K562 (cell line): ENCODE measurements at regions not wholly inside any gene's neighbourhood (a gene's known extent, or its start where the extent isn't known, plus 50 kb on each side); places are given as distances from the start of the nearest gene placed in this dataset.

ENCODE experiments used
- CBX3 ChIP-seq, 2 experiments: IDR thresholded peaks; 1 replicate in 1 of 2; 2 replicates in 1 of 2; pipeline ENCODE4 v1.6.1; 2012; ENCODE audit warnings: inconsistent platforms in 2 of 2, low read length in 2 of 2, borderline replicate concordance in 1 of 2, control low read depth in 1 of 2
- IRF2 ChIP-seq: sonication (generic); formaldehyde crosslinking; IDR thresholded peaks from 2 replicates; pipeline ENCODE4 v1.8.1; 2022; ENCODE audit warnings: mild to moderate bottlenecking, missing genetic modification reagents
- MYC ChIP-seq, 2 experiments: fragments of 250-450 bp in 1 of 2; sonication (Bioruptor Pico) in 1 of 2; IDR thresholded peaks; 2 replicates each; pipeline versions ENCODE4 v1.5.1 to v1.6.1; 2012 to 2021; ENCODE audit warnings: low read depth in 2 of 2, borderline replicate concordance in 1 of 2, improper control_type of control experiment in 1 of 2, low read length in 1 of 2, mild to moderate bottlenecking in 1 of 2, moderate library complexity in 1 of 2
- NFYB ChIP-seq: IDR thresholded peaks from 2 replicates; pipeline ENCODE4 v1.6.1; 2011; ENCODE audit warnings: mild to moderate bottlenecking, moderate library complexity; ENCODE audit not compliant: insufficient read length; ENCODE audit errors: extremely low read depth
- NRF1 ChIP-seq, 2 experiments: fragments of 450-650 bp; IDR thresholded peaks in 1 of 2; conservative IDR thresholded peaks in 1 of 2; 2 replicates each; pipeline ENCODE4 v1.6.1; 2014; ENCODE audit warnings: mild to moderate bottlenecking in 2 of 2
- SIRT6 ChIP-seq: IDR thresholded peaks from one replicate; pipeline ENCODE4 v1.6.1; 2012; ENCODE audit warnings: low read depth, mild to moderate bottlenecking, control low read depth, inconsistent platforms, low read length, moderate library complexity
- TRIM24 ChIP-seq, 2 experiments: fragments of 450-650 bp; IDR thresholded peaks; 2 replicates each; pipeline ENCODE4 v1.6.1; 2016
- ZNF408 ChIP-seq: fragments of 250-450 bp; sonication (Bioruptor Pico); IDR thresholded peaks from 2 replicates; pipeline ENCODE4 v1.4.0; 2020; ENCODE audit warnings: low read depth, mild to moderate bottlenecking, moderate library complexity
- ZNF584 ChIP-seq: fragments of 200-800 bp; sonication (Bioruptor generic); IDR thresholded peaks from 2 replicates; pipeline ENCODE4 v1.6.1; 2016; ENCODE audit warnings: low read depth, mild to moderate bottlenecking, missing genetic modification characterization, missing compliant biosample characterization
- ZZZ3 ChIP-seq: fragments of 450-650 bp; IDR thresholded peaks from 2 replicates; pipeline ENCODE4 v1.6.1; 2016; ENCODE audit warnings: antibody characterized with exemption, mild to moderate bottlenecking, moderate library complexity
- TF ChIP-seq, protein P1 (sequence below): sonication (generic); formaldehyde crosslinking; IDR thresholded peaks from 2 replicates; pipeline ENCODE4 v1.5.0; 2020; ENCODE audit warnings: missing genetic modification reagents
- TF ChIP-seq, protein P2 (sequence below): fragments of 250-450 bp; sonication (Bioruptor Pico); IDR thresholded peaks from 2 replicates; pipeline ENCODE4 v1.4.0; 2020
- TF ChIP-seq, protein P3 (sequence below): fragments of 450-650 bp; conservative IDR thresholded peaks from 2 replicates; pipeline ENCODE4 v1.6.1; 2016; ENCODE audit warnings: missing genetic modification characterization, low read depth, mild to moderate bottlenecking, missing compliant biosample characterization, moderate library complexity

DNA sequence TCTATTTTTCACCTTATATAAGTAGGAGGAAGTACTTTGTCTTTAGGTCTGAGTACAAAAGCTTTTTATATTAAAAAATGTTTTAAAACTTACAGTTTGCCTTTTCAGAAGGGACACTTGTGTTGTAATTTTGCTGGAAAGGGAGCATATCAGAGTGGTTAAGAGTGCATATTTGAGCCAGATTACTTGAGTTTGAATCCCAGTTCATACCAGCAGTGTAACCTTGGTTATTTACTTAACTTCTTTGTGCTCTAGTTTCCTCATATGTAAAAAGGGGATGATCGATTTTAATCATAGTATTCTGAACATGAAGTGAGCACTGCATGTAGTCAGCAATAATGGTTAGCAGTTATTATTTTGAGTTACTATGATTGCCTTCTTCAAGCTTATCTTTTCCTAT is 78.3 kb upstream of the SLC4A4 start:
- TF ChIP-seq, protein P1, sequence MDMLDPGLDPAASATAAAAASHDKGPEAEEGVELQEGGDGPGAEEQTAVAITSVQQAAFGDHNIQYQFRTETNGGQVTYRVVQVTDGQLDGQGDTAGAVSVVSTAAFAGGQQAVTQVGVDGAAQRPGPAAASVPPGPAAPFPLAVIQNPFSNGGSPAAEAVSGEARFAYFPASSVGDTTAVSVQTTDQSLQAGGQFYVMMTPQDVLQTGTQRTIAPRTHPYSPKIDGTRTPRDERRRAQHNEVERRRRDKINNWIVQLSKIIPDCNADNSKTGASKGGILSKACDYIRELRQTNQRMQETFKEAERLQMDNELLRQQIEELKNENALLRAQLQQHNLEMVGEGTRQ (CRISPR knock-in tag): no peak
- TF ChIP-seq ZZZ3 (no peak), CBX3 (IDR thresholded peaks at IDR 0.05; ENCODE audit: borderline replicate concordance in 1 of 2, low read length in 2 of 2) (no peak), IRF2 (CRISPR knock-in tag) (no peak), ZNF408 (no peak), ZNF584 (CRISPR knock-in tag) (no peak), MYC (IDR thresholded peaks at IDR 0.05; ENCODE audit: low read depth, low read length) (no peak), MYC (CRISPR knock-in tag; IDR thresholded peaks at IDR 0.05; ENCODE audit: borderline replicate concordance, low read depth) (no peak), TRIM24 (IDR thresholded peaks at IDR 0.05) (no peak), SIRT6 (no peak), NRF1 (conservative IDR thresholded peaks at IDR 0.05 in 1 of 2, IDR thresholded peaks at IDR 0.05 in 1 of 2) (no peak), NFYB (no peak)
- TF ChIP-seq, protein P2, sequence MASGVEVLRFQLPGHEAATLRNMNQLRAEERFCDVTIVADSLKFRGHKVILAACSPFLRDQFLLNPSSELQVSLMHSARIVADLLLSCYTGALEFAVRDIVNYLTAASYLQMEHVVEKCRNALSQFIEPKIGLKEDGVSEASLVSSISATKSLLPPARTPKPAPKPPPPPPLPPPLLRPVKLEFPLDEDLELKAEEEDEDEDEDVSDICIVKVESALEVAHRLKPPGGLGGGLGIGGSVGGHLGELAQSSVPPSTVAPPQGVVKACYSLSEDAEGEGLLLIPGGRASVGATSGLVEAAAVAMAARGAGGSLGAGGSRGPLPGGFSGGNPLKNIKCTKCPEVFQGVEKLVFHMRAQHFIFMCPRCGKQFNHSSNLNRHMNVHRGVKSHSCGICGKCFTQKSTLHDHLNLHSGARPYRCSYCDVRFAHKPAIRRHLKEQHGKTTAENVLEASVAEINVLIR (CRISPR knock-in tag): no peak
- TF ChIP-seq, protein P3, sequence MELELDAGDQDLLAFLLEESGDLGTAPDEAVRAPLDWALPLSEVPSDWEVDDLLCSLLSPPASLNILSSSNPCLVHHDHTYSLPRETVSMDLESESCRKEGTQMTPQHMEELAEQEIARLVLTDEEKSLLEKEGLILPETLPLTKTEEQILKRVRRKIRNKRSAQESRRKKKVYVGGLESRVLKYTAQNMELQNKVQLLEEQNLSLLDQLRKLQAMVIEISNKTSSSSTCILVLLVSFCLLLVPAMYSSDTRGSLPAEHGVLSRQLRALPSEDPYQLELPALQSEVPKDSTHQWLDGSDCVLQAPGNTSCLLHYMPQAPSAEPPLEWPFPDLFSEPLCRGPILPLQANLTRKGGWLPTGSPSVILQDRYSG (tag): no peak
